ENCODE measurements at regions not wholly inside any gene's neighbourhood (a gene's known extent, or its start where the extent isn't known, plus 50 kb on each side); places are given as distances from the start of the nearest gene placed in this dataset.

DNA sequence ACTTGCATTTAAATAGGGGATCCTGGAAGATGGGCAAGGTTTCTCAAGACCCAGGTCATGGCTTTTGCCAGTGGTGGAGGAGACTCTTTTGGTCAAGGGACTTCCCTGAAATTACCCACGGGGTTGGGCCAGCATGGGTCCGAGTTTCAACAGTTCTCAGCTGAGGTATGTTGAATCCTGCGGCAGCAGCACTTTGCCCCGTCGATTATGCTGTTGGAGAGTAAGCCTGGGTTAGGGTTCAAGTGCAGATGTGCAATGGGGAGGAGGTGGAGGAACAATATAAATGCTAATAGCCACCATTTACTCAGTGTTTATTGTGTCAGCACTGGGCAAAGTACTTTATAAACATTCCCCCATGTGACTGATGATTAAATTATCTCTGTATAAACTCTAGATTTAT is 96.0 kb upstream of the GATA6 start:
- no peak for DNase-seq (ENCODE audit: low spot score)

DNA sequence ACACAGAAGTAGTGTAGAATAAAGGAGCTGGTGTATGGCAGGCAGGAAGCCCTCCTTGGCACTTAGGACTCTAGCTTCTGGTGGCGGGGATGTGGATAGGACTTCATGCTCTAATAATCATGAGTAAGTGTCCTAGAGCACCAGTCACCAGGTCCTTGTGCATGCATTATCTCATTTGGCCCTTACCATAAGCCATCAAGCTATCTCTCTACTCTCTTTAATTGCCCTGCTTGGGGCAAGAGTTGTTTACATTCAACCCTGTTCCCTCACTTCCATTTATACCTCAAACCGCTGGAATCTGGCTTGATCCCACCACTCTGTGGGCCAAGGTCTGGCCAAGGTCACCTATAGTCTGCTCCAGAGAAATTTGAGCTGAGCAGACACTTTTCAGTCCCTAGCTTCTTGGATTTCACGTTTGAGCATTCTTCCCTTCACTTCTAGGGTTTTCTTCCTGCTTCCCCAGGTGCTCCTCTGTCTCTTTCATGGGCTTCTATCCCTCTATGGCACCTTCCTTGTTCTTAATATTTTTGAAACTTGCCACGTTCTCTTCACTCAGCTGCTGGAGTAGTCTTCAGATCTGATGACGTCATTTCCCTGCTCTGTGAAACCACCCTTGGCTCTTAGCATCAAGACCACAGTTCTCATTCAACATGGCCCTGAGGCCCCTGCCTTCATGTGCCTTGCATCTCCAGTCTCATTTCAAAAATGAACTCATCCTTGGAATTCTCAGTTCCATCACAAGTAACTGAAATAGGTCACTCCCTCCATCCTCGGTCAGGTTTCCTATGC is 94.9 kb upstream of the GATA6 start:
- DNase-seq (ENCODE audit: low spot score): no peak

DNA sequence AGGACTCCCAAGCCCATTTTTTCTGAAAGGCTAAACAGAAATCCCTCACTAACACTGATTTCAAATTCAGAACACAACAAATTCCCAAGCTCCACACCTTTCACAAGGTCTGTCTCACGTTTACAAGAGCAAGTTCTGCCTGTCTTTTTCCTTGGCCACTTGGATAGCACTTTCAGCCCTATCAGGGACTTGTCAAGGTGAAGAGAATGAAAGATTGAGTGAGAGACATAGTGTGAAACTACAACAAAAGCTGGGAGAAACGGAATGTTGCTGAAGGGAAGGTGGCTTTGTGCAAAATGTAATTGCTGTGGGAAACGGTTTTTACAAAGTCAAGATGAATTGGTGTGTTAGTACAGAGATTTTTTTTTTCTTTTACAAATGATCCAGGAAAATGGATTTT is 89.4 kb upstream of the GATA6 start:
- DNase-seq (ENCODE audit: low spot score): no peak

DNA sequence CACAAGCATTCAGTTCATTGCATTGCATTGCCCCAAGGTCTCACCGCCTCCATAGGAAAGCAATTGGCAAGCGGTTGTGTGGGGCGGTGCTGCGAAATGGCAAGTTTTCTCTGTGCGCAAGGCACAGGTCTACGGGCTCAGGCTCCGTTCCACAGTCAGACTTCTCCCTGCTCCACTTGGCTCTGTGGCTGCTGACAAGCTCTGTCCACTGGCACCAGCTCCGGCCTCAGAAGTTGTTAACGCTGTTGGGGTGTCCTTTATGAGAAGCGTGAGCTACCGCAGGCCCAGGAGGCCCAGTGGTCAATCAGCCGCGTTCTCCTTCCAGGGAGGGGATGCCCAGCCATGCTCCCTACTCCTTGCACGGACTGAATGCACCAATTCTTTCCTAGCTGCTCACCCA is 87.0 kb upstream of the GATA6 start:
- no peak for DNase-seq (ENCODE audit: low spot score)

DNA sequence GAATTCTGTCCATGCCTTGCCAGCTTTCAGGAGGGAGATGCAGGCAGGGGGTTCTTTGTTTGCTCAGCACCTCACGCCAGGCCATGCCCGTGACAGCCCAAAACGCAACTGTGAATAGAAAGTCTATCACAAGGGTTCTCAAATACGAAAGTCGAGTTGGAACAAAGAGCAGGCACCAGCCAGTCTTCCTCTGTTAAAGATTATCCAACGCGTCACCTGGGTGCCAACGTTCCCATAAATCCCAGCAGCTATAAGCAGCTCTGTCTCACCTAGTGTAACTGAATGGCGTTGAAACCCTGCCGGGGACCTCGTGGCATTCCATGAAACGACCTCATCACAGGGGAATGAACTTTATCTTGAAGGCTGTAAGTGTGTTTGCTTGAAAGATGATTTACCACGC is 84.8 kb upstream of the GATA6 start:
- DNase-seq (ENCODE audit: low spot score): no peak

DNA sequence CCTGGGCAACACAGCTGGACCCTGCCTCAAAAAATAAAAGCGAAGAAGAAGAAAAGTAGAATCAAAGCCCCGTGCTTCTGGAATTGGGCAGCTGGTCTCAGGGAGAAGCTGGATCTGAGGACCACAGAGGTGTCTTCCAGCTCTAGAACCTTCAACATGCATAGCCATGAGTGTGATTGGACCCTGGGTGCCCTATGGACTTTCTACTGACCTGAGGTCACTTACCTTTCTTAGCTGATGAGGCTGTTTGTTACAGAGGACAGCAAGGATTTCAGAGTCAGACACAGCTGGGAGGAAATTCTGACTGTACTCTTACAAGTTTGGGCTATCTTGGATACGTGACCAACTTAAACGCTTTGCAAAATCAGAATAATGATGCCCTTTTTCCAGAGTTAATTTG is 82.4 kb upstream of the GATA6 start:
- no peak for DNase-seq (ENCODE audit: low spot score)

DNA sequence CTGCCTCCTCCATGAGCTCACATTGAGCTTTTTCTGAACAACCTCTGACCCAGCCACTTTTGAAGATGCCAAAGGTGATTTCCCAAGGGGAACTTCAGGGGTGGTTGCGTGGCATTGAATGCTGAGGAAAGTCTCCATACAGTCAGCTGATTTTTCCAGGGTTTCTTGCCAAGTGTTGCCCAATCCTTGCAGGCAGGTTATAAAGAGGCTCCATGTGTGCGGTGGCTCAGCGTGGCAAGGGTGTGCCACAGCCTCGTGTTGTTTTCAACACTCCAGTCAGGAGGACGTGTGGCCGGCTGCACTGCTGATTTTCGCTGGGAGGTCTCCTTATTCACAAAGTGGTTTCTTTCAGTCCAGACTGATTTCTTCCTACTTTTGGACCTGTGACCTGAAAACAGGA is 81.4 kb upstream of the GATA6 start:
- DNase-seq (ENCODE audit: low spot score): no peak

DNA sequence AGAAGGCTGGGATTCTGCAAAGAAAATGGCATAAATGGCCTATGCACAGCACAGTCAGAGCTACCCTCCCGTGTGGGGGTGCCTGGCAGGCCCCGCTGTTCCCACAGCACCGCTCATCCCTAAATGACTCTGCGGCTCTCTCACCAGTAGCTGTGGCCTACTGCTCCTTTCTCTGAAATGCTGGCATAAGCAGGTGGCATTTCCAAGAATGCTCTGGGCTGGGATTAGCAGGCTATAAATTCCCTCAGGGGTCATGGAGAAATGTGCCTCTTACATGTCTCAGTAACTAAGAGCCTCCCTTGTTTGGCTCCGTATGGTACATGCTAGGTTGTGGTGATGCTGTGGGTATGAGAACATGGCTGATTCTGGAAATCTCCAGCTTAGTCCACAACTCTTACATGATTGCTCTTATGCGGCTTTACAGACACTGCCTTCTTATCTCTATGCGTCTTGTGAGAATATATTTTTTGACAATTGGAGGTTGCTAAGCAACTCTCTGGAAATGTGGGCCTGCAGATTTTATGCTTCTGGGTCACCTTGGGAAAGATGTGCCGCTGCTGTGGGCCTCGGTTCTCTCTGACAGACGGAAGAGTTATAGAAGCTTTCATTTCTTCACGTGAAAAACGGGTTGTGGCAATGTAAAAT is 80.3 kb upstream of the GATA6 start:
- no peak for DNase-seq (ENCODE audit: low spot score)

DNA sequence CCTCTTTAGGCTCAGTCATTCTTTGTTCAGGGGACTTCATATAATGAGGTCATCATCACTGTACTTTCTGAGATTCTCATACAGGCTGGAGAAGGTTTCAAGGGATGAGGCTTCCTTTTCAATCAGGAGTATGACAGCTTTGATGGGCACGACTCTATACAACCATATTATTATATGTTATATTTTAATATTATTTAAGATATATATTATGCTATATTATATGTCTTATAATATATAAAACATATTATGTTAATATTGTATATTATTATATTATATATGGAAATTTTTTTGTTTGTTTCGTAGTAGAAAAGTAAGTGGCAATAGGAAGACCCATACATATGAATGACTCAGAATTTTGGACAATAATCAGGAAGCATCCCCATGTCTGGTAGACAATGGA is 78.0 kb upstream of the GATA6 start:
- DNase-seq (ENCODE audit: low spot score): no peak

DNA sequence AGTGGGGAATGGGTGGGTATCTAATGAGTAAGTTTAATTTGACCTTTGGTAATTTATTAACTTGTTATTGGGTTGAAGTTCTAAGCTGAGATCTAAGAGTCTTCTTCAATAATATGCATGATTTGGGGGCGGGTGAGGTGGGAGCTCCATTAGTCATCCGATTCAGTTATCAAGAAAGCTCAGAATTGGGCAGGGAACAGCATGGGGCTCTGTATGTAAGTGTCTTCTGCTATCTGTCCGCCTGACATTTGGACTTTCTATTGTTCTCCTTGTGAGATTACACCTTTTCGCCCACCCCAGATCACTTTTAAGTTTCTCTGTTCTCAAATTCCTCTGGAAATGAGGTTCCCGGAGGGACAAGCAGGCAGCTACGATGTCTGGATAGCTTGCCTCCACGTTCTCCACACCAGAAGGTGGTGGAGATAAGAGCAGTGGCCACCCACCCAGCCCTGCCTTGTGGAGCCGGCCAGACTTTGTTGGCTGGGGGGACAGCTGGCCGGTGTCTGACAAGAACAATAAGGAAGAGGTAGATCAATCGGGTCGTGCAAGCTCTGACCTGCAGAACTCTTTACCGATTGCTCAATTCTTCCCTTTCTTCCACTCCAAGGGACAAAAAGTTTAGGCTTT is 75.5 kb upstream of the GATA6 start:
- no peak for DNase-seq (ENCODE audit: low spot score)

DNA sequence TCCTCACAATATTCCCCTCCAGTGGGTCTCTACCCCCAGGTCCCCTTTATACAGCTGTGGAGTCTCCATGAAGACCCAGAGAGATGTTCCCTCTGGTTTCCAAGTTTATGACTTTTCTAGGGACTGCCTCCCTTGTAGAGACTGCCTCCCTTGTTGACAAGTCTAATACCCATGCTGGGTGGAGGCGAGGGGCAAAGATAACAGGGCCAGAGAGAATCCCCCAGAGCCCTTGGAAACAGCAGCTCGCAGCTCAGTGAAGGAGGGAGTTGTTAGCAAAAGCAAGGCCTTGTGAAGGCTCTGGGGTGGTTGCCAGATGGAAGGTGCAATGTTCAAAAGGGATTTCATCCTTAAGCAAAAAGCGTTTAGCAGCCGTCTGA is 75.0 kb upstream of the GATA6 start:
- no peak for DNase-seq (ENCODE audit: low spot score)

DNA sequence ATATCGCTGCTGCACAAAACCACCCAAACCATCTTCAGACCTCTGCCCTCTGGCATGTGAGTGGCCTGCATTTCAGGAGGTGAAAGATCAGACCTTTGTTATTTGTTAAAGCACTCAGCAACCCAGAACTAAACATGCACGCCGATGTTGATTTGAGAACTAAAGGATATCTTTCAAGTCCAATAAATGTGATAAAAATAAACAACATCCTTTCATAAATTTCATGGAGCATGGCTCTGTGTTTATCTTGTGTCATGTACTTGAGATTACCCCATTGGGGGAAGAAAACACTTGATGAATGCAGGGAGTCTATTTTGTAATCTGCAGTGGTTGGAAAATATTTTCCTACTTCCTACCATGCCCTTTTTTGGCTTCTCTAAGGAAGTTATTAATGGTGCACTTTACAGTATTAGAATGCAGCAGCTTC is 70.8 kb upstream of the GATA6 start:
- no peak for DNase-seq (ENCODE audit: low spot score)

DNA sequence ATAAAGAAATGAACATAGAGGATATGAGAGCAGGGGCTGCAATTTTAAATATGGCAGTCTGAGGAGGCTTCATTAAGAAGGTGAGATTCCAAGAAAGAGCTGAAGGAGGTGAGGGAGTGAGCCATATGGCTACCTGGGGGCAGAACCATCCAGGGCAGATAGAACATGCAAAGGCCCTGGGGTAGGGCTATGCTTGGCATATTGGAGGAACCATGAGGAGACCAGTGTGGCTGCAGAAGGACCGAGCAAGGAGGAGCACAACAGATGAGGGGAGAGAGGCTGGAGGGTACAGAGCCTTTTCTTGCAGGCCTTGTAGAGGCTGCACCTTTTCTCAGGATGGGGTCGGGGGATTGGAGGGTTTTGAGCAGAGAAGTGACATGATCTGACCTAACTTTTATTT is 69.5 kb upstream of the GATA6 start:
- no peak for DNase-seq (ENCODE audit: low spot score)

DNA sequence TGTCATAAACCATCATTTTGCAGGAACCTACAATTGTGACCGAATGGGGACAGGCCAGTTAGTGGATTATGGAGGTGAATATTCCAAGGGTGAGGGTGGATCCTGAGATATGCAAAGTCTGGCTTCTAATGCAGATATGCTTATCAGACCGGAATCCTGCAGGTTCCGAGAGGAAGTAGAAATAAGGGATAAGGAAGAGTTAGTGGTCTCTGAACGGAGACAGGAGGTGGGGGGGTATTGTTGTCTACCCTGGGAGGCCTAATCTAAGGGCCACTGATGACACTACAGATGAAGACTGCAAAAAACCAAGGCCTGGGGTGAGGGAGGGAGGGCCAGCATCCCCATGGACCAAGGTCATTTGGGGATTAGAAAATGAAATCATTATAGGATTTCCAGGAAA is 67.7 kb upstream of the GATA6 start:
- no peak for DNase-seq (ENCODE audit: low spot score)

DNA sequence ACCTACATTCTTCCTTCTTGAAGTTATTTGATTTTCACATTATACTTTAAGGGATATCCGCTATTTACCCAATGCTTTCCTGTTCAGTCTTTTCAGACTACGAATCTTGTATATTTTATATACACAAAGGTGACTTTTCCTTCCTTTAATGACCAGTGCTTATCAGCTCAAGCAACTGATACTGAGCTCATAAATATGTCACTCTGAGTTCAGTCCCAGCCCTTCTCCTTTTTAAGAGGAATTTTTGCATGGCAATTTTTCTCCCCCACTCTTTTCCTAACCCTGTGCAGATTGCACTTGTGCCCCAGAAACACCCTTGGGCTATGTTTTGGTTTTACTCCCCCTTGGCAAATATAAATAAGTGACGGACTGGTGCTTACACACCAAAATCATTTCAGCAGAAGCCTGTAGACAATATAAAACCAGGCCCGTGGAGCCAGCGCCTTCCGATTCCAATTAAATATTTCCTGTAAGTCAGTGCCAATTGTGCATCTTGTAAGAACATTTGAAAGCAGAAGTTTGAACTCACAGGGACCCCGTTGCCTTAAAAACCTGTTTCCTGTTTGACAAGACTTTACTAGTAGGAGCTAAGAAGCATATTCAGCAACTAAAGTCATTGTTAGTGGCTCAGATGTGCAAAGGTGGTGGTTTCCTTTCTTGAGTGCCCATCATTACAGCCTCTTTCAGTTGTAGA is 66.3 kb upstream of the GATA6 start:
- DNase-seq (ENCODE audit: low spot score): no peak

DNA sequence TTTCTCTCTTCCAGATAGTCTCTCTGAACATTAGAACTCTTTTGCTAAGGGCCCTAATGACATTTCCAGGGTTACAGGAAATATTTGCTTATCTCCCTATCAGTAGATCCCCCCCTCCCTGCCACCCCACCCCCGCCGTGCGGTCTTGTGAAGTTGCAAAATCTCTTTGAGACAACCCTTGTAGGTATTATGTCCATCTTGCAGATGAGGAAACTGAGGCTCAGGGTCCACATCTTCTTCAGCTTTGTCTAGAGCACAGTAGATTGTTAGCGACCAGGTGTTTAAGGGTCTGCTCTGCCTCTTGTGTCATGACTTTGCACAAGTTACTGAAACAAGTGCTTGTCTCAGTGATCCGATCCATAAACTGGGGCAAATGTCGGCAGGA is 65.8 kb upstream of the GATA6 start:
- no peak for DNase-seq (ENCODE audit: low spot score)

DNA sequence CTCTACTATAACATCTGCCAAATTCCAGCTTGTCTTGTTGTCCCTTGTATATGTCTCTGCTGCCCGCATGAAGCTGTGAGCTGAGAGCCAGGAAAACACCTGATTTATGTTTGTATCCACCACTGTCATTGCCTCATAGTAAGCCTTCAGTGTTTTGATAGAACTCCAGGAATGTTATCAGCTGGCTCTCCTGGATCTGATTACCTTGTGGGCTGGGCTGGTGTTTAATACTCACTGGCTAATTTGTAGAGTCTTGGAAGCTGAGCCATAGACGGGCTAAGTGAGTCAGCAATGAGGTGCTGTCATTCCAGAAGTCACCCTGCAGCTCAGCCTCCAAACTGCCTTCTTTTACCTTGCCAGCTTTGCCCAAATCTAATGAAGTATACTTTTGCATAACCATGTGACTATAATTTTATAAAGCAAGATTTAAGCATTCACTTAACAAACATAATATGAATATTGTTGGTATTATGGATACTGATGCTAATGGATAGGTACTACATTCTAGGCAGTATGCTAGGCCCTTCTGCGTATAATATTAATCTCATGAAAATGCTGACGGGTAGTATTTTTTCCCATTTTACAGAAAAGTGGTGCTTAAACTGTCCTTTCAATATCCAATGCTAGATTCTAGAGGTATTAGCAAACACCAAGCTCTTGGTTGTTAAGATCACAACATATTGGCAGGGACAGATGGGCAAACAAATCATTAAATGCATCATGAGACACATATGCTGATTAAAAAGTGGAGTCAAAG is 62.7 kb upstream of the GATA6 start:
- DNase-seq (ENCODE audit: low spot score): no peak

DNA sequence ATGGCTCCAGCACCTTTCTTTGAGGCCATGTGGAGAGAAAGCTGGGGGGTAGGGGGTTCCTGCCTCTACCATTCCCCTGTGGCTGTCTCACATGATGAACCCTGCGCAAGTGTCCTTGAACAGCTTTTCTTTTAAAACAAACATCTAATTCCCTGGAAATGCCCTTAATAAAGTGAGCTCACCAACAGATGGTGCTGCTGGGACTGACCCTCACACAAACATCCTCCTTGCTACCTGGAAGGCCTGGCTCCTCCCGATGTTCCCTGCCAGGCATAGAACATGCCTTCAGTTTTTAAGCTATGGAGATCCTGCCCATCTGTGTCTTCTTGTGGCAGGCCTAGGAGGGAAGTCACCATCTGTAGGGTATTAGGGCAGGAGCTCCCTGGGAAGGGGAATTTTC is 60.7 kb upstream of the GATA6 start:
- no peak for DNase-seq (ENCODE audit: low spot score)

DNA sequence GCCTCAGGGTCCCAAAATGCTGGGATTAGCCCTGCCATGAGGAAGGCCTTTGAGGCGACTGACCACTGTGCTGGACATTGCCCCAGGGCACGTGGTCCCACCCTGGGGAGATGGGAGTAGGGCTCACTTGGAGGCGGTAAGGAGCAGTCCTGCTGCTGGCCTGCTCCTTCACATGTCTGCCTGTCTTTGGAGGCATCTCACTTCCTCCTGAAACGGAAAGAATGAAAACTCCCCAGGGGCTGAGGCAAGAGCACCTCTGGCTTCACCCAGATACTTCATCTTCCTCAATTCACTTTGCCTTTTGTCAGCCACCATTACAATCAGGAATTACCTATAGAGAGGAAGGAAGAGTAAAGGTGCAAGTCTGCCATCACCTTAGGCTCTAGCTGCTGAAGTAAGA is 59.9 kb upstream of the GATA6 start:
- no peak for DNase-seq (ENCODE audit: low spot score)

DNA sequence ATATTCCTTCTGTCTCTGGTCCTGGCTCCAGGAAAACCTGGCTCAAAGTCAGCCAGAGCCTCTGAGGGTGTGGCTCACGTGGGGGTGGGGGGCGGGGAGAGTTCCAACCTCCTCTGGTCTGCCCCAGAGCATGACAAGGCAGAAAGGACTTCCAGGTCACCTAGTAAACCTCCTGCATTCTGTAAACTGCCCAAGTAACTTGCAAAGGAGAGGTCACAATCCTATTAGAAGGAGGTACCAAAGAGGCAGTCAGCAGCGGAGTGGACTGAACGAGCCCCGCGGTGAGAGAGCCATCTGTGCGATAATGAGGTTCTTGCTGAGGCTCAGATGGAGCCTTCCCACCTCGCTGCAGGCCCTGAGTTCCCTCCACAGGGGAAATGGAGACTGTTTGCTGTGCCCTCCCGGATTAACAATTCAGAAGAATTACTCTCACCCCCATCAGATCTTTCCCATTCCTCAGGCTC is 58.9 kb upstream of the GATA6 start:
- no peak for DNase-seq (ENCODE audit: low spot score)

DNA sequence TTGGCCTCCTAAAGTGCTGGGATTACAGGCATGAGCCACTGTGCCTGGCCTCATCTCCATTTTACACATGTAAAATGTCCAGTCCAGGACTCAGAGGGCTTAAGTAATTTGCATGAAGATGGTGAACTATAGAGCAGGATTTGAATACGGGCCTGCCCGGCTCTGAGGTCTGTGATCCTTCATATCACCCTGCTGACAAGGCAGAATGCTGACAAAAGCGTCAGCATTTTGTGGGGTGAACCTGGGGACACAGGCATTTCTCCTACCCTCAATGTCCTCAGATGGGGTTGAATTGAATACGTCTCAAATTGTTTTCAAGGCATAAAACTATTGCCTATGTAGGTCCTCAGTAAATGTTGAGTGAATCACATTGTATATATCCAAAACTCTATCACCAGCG is 57.2 kb upstream of the GATA6 start:
- no peak for DNase-seq (ENCODE audit: low spot score)

DNA sequence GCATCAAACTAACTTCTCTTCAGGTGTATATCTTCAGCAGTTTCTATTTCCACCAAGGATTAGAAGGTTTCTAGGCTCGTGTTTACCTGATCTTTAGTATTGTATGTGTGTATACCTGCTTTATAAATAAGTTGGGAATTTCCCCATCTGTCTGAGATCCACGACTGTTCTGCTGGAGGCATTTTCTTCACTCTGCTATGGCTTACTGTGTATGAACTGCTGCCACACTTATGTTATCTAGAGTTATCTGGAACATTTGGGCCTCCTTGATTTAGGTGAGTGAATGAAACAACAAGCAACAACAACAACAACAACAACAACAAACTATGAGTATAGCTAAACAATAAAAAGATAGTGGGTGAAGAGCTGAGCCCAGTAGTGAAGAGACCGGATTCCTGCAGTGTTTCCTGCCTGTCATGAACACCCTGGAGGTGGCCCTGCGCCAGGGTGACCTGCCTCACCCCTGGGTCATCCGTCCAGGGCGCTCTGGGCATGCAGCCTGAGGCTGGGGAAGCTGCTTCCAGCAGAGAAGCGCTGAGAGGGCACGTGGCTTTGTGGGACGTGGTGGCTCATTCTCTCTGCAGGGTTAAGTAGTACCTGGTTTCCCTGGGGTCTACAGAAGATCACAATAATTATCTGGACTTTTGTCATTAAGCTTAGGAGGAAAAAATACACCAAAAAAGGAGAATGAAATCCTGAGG is 56.1 kb upstream of the GATA6 start:
- DNase-seq (ENCODE audit: low spot score): no peak
